NT2/D1 (cell line): ENCODE measurements at regions not wholly inside any gene's neighbourhood (a gene's known extent, or its start where the extent isn't known, plus 50 kb on each side); places are given as distances from the start of the nearest gene placed in this dataset.

Source experiments
- SUZ12 ChIP-seq: IDR thresholded peaks from 2 replicates; pipeline ENCODE4 v1.6.1; 2011; ENCODE audit not compliant: insufficient read length, insufficient read depth; ENCODE audit errors: extremely low read depth
- ZNF274 ChIP-seq: IDR thresholded peaks from 2 replicates; pipeline ENCODE4 v1.6.1; 2011; ENCODE audit warnings: mild to moderate bottlenecking, low read depth, low read length

GRCh38 chr6:43869792-43870659, 100.0 kb downstream of the VEGFA start:
- TF ChIP-seq SUZ12 (no peak), ZNF274 (no peak)
